Astrocyte of the cerebellum (primary cell): ENCODE measurements at regions not wholly inside any gene's neighbourhood (a gene's known extent, or its start where the extent isn't known, plus 50 kb on each side); places are given as distances from the start of the nearest gene placed in this dataset.
"Not testable (repeated sequence)": the region's sequence is repeated elsewhere in the genome, so short reads cannot be mapped to it uniquely, and the experiment has no call there.

ENCODE experiments used
- DNase-seq: peaks from one replicate; pipeline ENCODE4 v3.0.0-alpha.2; 2011; ENCODE audit warnings: low read depth
- H3K4me3 ChIP-seq: 2 replicates; pipeline ENCODE4 v1.5.1; 2011; ENCODE audit warnings: mild to moderate bottlenecking, low read depth, low read length, moderate library complexity
- in situ Hi-C: cut with HindIII; loops from 2 replicates; pipeline ENCODE4 v1.10.0; 2017; ENCODE audit warnings: low sequenced_read_pairs
- TF ChIP-seq, protein P1 (sequence below): IDR thresholded peaks from 2 replicates; pipeline ENCODE4 v1.5.1; 2012; ENCODE audit warnings: low read length, low read depth, moderate library complexity, mild to moderate bottlenecking; ENCODE audit errors: missing control alignments

DNA sequence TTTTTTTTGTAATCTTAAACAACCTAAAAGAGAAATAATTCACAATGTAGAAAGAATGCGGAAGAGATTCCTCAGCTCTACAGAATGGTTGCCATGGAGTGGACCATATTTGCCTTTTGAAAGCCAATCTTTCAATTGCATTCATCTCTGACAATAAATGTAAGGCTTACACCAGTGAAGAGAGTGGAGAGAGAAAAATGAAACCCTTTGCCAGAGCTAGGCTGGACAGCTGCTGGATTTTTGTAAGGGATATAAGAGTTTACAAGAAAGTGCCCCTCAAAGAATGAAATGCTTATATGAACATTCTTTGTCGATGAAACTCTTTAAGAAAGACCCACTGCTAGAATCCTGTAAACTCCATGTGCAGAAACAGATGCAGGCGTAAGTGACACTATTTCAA lies 66.0 kb upstream of the FAT1 start:
- H3K4me3 ChIP-seq: no peak overlapping the region
- DNase-seq: no peak
- in situ Hi-C loops: loop anchor here (5.0 kb wide), 1 partner anchor 73 kb away; no protein-coding TSS in a partner anchor
- TF ChIP-seq, protein P1, sequence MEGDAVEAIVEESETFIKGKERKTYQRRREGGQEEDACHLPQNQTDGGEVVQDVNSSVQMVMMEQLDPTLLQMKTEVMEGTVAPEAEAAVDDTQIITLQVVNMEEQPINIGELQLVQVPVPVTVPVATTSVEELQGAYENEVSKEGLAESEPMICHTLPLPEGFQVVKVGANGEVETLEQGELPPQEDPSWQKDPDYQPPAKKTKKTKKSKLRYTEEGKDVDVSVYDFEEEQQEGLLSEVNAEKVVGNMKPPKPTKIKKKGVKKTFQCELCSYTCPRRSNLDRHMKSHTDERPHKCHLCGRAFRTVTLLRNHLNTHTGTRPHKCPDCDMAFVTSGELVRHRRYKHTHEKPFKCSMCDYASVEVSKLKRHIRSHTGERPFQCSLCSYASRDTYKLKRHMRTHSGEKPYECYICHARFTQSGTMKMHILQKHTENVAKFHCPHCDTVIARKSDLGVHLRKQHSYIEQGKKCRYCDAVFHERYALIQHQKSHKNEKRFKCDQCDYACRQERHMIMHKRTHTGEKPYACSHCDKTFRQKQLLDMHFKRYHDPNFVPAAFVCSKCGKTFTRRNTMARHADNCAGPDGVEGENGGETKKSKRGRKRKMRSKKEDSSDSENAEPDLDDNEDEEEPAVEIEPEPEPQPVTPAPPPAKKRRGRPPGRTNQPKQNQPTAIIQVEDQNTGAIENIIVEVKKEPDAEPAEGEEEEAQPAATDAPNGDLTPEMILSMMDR: no peak

DNA sequence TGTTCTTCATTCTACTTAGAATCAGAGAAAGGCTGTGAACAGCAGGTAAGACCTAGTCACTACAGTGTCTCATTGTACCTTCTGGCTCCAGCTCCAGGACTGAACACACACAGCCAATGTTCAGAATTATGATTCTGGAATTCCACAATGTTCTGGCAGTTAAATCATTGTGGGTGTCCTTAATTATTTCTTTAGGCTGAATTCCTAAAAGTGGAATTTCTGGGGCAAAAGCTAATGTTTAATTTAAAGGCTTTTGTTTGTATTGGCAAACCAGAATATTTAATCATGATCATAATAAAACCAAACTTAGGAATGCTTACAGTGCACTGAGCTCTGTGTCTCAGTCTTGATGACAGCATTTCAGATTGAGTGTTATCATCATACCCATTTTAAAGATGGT lies 67.0 kb upstream of the FAT1 start:
- in situ Hi-C loops: loop anchor here (5.0 kb wide), 1 partner anchor 72 kb away; no protein-coding TSS in a partner anchor
- DNase-seq: peak; percentile 50
- TF ChIP-seq, protein P1: no peak

DNA sequence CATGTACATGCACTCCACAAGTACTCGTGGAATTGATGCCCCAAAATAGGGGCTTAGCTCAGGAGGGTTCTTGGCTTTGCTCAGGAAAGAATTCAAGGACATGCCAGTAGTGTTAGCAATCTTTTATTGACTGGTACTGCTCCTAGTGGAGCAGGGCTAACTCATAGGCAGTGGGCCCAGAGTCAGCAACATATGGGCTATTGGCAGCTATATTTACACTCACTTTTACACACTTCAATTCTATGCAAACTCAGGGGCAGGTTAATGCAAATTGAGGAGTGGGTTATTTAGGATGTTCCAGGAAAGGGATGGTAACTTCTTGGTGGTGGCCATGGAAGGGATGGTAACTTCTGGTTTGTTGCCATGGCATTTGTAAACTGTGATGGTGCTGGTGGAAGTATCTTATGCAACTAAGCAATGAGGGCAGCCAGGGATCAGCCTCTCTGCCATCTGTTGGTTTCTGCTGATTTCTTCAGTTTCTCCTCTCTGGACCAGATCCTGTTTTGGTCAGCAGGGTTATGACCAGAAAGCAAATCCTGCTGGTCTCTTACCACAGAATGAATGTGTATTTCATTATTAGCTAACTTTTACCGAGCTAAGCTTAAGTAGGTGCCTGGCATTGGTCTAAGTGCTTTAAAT lies 69.2 kb upstream of the FAT1 start:
- in situ Hi-C loops: loop anchor here (5.0 kb wide), 1 partner anchor 69 kb away; no protein-coding TSS in a partner anchor

More for the DNA sequence above, 67.0 kb upstream of the FAT1 start:
- no peak overlapping the region for H3K4me3 ChIP-seq

DNA sequence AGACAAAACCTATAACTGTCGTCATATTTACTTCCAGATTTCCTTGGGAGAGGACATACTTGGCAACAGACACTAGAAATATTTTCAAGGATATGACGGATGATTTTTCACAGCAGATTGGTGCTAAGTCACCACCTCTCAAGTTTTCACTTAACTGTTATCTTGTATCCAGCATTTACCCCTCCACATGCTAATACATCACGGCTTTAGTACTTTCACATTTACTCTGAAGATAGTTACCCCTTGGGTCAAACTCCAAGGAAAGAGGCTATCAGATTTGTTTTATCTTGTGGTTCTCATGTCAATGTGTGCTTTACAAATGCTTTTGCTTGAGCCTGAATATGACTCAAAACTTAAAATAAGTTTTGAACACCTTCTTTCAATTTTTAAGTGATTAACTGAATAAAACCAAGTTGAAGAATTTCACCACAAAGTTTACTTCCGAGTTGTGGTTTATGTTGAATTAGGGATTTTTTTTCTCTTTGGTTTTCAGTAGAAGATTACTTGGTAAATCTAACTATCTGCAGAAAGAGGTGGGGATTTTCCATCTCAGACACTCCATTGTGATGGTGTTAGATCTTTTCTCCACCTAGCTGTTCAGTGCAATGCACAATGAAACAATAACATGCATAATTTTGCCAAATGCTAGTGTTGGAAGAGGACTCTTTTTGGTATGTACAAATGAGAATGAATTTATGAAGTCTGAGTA lies 75.4 kb upstream of the FAT1 start:
- H3K4me3 ChIP-seq: no peak overlapping the region
- TF ChIP-seq, protein P1: no peak
- DNase-seq: no peak
- in situ Hi-C loops: no loop called here

More for the DNA sequence above, 69.2 kb upstream of the FAT1 start:
- DNase-seq: no peak
- H3K4me3 ChIP-seq: no peak overlapping the region
- TF ChIP-seq, protein P1: no peak

DNA sequence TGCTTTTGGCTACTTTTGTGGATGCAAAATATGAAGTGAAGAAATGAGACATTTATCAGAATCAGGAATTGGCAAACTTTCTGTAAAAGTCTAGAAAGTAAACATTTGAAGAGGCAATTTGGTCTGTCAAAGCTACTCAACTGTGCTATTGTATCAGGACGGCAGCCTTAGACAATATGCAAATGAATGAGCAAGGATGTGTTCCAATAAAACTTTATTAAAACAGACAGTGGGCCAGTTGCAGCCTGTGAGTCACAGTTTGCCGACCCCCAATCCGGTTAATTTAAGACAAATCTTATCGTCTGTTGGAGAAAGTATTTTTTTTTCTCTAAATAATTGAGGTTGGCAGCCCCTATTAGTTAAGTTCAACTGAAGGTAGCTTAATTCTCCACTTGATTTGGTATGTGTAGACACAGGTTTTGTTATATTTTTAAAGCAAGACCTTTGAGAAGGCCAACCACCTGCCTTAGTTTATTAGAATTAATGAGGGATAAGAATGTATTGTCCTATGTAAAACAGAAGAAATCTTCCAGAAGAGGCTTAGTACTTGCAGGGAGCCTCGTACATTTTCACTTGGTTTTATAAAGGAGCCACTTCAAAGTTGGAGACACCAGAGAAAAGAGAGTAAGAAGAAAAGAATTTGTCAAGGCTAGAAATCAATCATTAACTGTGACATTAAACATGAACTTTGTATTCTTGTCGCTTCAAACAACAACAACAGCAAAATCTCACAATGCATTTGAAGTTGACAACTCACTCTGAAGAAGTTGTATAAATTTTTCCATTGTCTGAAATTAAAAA lies 81.6 kb upstream of the FAT1 start:
- TF ChIP-seq, protein P1: no peak
- in situ Hi-C loops: no loop called here
- DNase-seq: no peak
- H3K4me3 ChIP-seq: no peak overlapping the region

DNA sequence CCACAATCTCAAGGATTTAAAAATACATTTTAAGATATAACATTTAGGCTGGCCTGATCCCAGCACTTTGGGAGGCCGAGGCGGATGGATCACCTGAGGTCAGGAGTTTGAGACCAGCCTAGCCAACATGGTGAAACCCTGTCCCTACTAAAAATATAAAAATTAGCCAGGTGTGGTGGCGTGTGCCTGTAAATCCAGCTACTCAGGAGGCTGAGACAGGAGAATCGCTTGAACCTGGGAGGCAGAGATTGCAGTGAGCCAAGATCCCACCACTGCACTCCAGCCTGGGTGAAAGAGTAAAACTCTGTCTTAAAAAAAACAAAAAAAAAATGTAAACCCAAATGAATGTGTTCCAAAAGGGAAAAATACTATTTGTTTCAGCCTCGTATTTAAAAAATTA lies 82.3 kb upstream of the FAT1 start:
- H3K4me3 ChIP-seq, DNase-seq, in situ Hi-C loops: not testable (repeated sequence)
